Testis (tissue), 2 donors: ENCODE measurements at regions not wholly inside any gene's neighbourhood (a gene's known extent, or its start where the extent isn't known, plus 50 kb on each side); places are given as distances from the start of the nearest gene placed in this dataset.

Source experiments
- DNase-seq: peaks from one replicate; pipeline ENCODE4 v3.0.0-alpha.2; 2019
- H3K27ac ChIP-seq, 2 donors: fragments of 200-600 bp; sonication (generic); one replicate each; pipeline ENCODE4 v1.5.1; 2019
- H3K27me3 ChIP-seq: fragments of 200-600 bp; sonication (generic); one replicate; pipeline ENCODE4 v1.5.1; 2019
- H3K36me3 ChIP-seq: fragments of 200-600 bp; sonication (generic); one replicate; pipeline ENCODE4 v1.5.1; 2017; ENCODE audit warnings: low read depth; ENCODE audit errors: missing control alignments
- H3K4me1 ChIP-seq: fragments of 200-600 bp; sonication (generic); one replicate; pipeline ENCODE4 v1.5.1; 2019
- H3K4me3 ChIP-seq, 2 donors: fragments of 200-600 bp; sonication (generic); one replicate each; pipeline ENCODE4 v1.5.1; 2017 to 2019
- H3K9me3 ChIP-seq: fragments of 200-600 bp; sonication (generic); one replicate; pipeline ENCODE4 v1.5.1; 2017
- POLR2A ChIP-seq: fragments of 450-650 bp; IDR thresholded peaks from one replicate; pipeline ENCODE4 v1.6.1; 2017; ENCODE audit warnings: antibody characterized with exemption, mild to moderate bottlenecking, moderate library complexity
- WGBS, 2 donors: methylation state at CpG; one replicate each; pipeline ENCODE4 v1.1.5; 2018; 5-methylcytosine and 5-hydroxymethylcytosine counted together
- intact Hi-C: fragments of 100-400 bp; cut with DNase I; formaldehyde crosslinking; loops from one replicate; pipeline ENCODE4 v1.15.1; 2023; ENCODE audit warnings: low total_unique reads
- TF ChIP-seq, protein P1 (sequence below), 3 experiments: fragments of 450-650 bp in 2 of 3; fragments of 200-600 bp in 1 of 3; sonication (generic) in 1 of 3; IDR thresholded peaks; one replicate each; pipeline ENCODE4 v1.5.1; 2016 to 2019; ENCODE audit warnings: antibody characterized with exemption in 3 of 3, mild to moderate bottlenecking in 2 of 3, moderate library complexity in 1 of 3

DNA sequence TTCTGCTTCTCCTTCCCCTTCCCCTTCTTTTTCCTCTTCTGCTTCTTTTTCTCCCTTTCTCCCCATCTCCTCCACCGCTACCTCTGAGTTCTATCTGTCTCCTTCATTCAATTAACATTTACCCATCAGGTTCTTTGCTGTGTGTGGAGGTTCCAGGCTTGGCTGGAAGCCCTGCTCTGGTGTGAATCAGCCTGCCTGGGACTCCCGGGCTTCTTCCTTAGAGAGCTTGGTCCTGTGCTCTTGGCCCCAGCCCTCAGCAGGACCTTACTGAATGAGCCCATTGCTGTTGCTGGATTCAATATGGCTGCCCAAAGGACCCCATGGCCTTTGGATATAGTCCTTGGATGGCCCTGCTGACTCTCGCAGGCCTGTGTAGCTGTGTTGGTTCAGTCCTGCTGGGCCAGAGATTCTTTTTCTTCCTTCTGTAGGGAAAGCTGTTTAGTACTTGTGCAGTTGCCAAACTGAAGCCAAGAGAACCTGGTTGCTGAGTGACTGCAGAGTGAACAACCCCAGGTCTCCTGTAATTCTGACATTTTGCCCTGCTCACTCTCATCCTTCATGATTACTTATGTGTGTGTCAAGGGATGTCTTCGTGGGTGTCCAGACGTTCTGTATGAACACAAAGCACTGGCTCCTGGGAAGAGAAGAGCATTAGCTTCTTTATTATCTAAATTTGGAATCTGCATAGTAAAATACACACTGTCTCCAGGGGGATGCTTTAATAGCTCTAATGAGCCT is 81.0 kb upstream of the ZBED5 start:
- no peak for DNase-seq
- H3K36me3 ChIP-seq = no peaks in the 10 kb centered on the region
- TF ChIP-seq POLR2A = no peak
- TF ChIP-seq, protein P1, sequence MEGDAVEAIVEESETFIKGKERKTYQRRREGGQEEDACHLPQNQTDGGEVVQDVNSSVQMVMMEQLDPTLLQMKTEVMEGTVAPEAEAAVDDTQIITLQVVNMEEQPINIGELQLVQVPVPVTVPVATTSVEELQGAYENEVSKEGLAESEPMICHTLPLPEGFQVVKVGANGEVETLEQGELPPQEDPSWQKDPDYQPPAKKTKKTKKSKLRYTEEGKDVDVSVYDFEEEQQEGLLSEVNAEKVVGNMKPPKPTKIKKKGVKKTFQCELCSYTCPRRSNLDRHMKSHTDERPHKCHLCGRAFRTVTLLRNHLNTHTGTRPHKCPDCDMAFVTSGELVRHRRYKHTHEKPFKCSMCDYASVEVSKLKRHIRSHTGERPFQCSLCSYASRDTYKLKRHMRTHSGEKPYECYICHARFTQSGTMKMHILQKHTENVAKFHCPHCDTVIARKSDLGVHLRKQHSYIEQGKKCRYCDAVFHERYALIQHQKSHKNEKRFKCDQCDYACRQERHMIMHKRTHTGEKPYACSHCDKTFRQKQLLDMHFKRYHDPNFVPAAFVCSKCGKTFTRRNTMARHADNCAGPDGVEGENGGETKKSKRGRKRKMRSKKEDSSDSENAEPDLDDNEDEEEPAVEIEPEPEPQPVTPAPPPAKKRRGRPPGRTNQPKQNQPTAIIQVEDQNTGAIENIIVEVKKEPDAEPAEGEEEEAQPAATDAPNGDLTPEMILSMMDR (IDR thresholded peaks at IDR 0.05) = no peak
- intact Hi-C loops = no loop called here
- H3K27me3 ChIP-seq = no peaks in the 10 kb centered on the region
- WGBS, 2 donors = 88 to 91% methylated on average over 5 of the region's 5 CpGs
- no peak overlapping the region for H3K4me3 ChIP-seq
- H3K27ac ChIP-seq = no peak overlapping the region
- no peaks in the 10 kb centered on the region for H3K9me3 ChIP-seq
- no peaks in the 10 kb centered on the region for H3K4me1 ChIP-seq

DNA sequence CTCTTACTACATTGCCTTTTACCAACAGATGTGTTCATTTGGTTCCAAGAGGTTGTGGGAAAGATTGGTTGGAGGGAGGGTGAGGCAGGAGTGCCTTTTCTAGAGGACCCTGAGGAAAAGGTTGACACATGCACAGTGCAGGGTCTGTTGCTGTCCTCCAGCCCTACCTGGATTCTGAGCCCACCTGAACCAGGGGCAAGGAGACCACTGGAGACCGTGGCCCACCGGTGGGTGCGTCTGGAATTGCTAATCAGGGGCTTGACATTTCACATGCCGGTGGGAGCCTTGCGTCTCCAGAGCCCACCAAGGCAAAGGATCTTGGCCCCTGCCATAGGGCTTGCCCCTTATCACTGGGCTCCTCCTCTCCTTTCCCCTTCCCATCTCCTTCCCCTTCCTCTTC is 80.4 kb upstream of the ZBED5 start:
- no peaks in the 10 kb centered on the region for H3K4me1 ChIP-seq
- intact Hi-C loops = no loop called here
- H3K9me3 ChIP-seq = no peaks in the 10 kb centered on the region
- H3K36me3 ChIP-seq = no peaks in the 10 kb centered on the region
- TF ChIP-seq, protein P1 (IDR thresholded peaks at IDR 0.05) = no peak
- WGBS, 2 donors = 87 to 97% methylated on average over 3 to 5 of the region's 5 CpGs
- no peak overlapping the region for H3K27ac ChIP-seq
- no peak overlapping the region for H3K4me3 ChIP-seq
- DNase-seq = no peak
- H3K27me3 ChIP-seq = no peaks in the 10 kb centered on the region

DNA sequence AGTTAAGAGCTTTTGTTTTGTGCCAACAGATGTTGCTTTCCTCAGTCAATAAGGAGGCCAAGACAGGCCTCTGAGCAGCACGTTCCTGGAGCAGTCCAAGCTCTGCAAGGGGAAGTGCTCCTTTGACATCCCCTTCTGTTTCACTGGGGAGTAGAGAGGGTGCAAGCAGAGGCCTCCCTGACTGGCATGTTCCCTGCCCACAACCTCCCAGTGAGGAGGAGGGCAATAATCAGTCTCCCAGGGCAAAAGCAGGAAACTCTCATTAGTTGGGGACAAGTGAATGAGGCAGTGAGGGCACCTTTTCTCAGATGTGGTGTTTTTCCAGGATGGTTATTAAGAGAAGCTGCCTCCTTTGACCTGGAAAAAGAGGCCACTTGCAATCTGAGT is 79.5 kb upstream of the ZBED5 start:
- 40 to 50% methylated on average over 1 of the region's 1 CpG for WGBS, 2 donors
- H3K27ac ChIP-seq = no peak overlapping the region
- TF ChIP-seq POLR2A = no peak
- TF ChIP-seq, protein P1 (IDR thresholded peaks at IDR 0.05) = no peak
- no peak for DNase-seq
- H3K4me3 ChIP-seq = no peak overlapping the region
- intact Hi-C loops = no loop called here
- no peaks in the 10 kb centered on the region for H3K9me3 ChIP-seq
- no peaks in the 10 kb centered on the region for H3K36me3 ChIP-seq
- peaks cover under 1% of the 10 kb centered on the region for H3K4me1 ChIP-seq
- H3K27me3 ChIP-seq = no peaks in the 10 kb centered on the region

DNA sequence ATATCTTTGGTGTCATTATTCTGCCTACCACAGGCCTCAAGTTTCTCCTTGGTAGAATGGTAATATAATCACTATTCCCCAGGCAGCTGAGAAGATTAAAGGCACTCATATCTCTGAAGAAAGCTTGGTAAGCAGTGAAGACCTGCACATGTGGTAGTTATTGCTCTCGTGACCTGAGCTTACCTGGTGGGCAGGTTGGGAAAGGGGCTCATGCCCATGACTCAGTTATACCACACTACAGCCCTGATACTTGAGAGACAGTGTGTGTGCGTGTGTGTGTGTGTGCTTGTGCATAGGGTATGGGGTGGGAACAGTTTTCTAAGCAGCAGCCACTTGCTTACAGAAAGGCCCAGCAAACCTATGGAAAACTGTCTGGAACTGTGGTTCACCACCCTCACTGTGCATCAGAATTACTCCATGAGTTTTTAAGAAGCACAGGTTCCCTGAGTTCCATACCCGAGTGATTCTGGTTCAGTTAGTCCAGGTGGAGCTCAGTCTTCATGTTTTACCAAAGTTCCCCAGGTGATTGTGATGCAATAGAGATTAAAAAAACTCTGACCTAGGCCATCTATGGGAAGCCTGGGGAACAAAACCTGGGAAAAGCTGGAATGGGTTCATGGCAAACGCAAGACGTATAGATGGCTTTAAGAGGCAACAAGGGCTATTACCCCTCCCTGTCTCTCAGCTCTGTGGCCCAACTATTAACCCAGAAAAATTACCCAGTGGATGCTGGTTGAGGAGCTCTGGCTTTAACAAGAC is 79.0 kb upstream of the ZBED5 start:
- H3K36me3 ChIP-seq = no peaks in the 10 kb centered on the region
- H3K4me3 ChIP-seq = no peak overlapping the region
- WGBS, 2 donors = 90 to 94% methylated on average over 5 of the region's 5 CpGs
- TF ChIP-seq, protein P1 (IDR thresholded peaks at IDR 0.05) = no peak
- TF ChIP-seq POLR2A = no peak
- H3K27ac ChIP-seq = no peak overlapping the region
- H3K27me3 ChIP-seq = no peaks in the 10 kb centered on the region
- H3K9me3 ChIP-seq = no peaks in the 10 kb centered on the region
- intact Hi-C loops = no loop called here
- no peak for DNase-seq
- H3K4me1 ChIP-seq = peaks cover 6% of the 10 kb centered on the region
